KMS-11 (cell line): ENCODE measurements at regions not wholly inside any gene's neighbourhood (a gene's known extent, or its start where the extent isn't known, plus 50 kb on each side); places are given as distances from the start of the nearest gene placed in this dataset.
"Not testable (repeated sequence)": the region's sequence is repeated elsewhere in the genome, so short reads cannot be mapped to it uniquely, and the experiment has no call there.

Experiments used
- H2AFZ ChIP-seq: fragments of 200-600 bp; sonication (generic); 2 replicates; pipeline ENCODE4 v1.6.1; 2016; ENCODE audit warnings: antibody characterized with exemption, mixed run types, low read depth
- H3K27ac ChIP-seq: fragments of 200-600 bp; sonication (generic); 2 replicates; pipeline ENCODE4 v1.6.1; 2016; ENCODE audit warnings: mild to moderate bottlenecking, mixed run types
- H3K27me3 ChIP-seq: fragments of 200-600 bp; sonication (generic); 2 replicates; pipeline ENCODE4 v1.6.1; 2017; ENCODE audit warnings: mild to moderate bottlenecking, low read depth, mixed run types, moderate library complexity; ENCODE audit not compliant: insufficient read depth
- H3K36me3 ChIP-seq: fragments of 200-600 bp; sonication (generic); 2 replicates; pipeline ENCODE4 v1.6.1; 2017; ENCODE audit warnings: mild to moderate bottlenecking, mixed run types; ENCODE audit not compliant: insufficient read depth
- H3K4me1 ChIP-seq: fragments of 200-600 bp; sonication (generic); 2 replicates; pipeline ENCODE4 v1.6.1; 2016; ENCODE audit warnings: mild to moderate bottlenecking, low read depth, mixed run types; ENCODE audit not compliant: poor library complexity, severe bottlenecking
- H3K4me2 ChIP-seq: fragments of 200-600 bp; sonication (generic); 2 replicates; pipeline ENCODE4 v1.7.0; 2016; ENCODE audit warnings: mild to moderate bottlenecking, mixed run types
- H3K4me3 ChIP-seq: fragments of 200-600 bp; sonication (generic); IDR thresholded peaks from 2 replicates; pipeline ENCODE4 v1.6.1; 2017; ENCODE audit warnings: low read depth, low read length, mixed read lengths; ENCODE audit not compliant: insufficient read depth
- H3K79me2 ChIP-seq: fragments of 200-600 bp; sonication (generic); 2 replicates; pipeline ENCODE4 v1.6.1; 2016; ENCODE audit warnings: low read depth, mixed run types; ENCODE audit not compliant: insufficient read depth
- H3K9ac ChIP-seq: fragments of 200-600 bp; sonication (generic); 2 replicates; pipeline ENCODE4 v1.6.1; 2016; ENCODE audit warnings: mild to moderate bottlenecking, mixed run types
- H4K20me1 ChIP-seq: fragments of 200-600 bp; sonication (generic); 2 replicates; pipeline ENCODE4 v1.6.1; 2016; ENCODE audit warnings: mild to moderate bottlenecking, mixed run types; ENCODE audit not compliant: insufficient read depth

DNA sequence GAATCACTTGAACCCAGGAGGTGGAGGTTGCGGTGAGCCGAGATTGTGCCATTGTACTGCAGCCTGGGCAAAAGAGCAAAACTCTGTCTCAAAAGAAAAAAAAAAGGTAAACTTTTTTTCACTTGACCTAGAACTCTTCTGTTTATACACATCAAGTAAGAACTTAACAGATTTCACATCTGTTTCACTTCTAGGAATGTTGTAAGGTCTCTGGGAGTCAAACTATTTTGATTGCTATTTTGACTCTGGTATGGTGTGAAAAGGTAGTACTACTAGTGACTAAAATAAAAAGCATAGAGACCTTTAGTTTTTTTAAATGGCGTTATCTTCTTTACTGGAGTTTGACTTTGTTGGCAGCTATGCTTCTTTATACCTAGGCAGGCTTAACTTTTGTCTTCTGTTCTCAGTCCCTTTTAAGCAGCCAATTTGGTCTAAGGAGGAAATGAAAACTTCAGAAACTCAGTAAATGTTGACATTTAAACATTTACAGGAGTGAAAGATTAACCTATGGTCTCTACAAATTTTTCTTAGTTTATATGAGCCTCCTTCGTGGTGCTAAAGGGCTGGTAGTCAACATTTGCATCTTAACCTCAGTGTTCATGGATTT, 84.7 kb downstream of the METTL2B start:
- not testable (repeated sequence) for H3K4me3 ChIP-seq, H3K27ac ChIP-seq, H3K27me3 ChIP-seq, H3K9ac ChIP-seq, H3K4me2 ChIP-seq, H2AFZ ChIP-seq, H3K36me3 ChIP-seq, H4K20me1 ChIP-seq
- peaks cover 19% of the 10 kb centered on the region for H3K4me1 ChIP-seq
- H3K79me2 ChIP-seq: peaks cover 79% of the 10 kb centered on the region

DNA sequence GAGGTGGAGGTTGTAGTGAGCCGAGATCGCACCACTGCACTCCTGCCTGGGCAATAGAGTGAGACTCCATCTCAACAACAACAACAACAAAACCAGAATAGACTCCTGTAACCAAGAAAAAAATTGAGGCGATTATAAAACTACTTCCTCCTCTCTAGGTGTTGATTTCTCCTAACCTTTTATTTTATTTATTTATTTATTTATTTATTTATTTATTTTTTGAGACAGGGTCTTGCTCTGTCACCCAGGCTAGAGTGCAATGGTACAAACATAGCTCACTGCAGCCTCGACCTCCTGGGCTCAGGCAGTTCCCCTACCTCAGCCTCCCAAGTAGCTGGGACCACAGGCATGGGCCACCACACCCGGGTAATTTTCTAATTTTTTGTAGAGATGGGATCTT, 86.2 kb downstream of the METTL2B start:
- not testable (repeated sequence) for H4K20me1 ChIP-seq, H3K36me3 ChIP-seq, H3K27me3 ChIP-seq, H3K4me2 ChIP-seq, H2AFZ ChIP-seq, H3K9ac ChIP-seq, H3K4me3 ChIP-seq, H3K27ac ChIP-seq
- Histone ChIP-seq H3K4me1 (peaks cover 19% of the 10 kb centered on the region), H3K79me2 (peaks cover 81% of the 10 kb centered on the region)

DNA sequence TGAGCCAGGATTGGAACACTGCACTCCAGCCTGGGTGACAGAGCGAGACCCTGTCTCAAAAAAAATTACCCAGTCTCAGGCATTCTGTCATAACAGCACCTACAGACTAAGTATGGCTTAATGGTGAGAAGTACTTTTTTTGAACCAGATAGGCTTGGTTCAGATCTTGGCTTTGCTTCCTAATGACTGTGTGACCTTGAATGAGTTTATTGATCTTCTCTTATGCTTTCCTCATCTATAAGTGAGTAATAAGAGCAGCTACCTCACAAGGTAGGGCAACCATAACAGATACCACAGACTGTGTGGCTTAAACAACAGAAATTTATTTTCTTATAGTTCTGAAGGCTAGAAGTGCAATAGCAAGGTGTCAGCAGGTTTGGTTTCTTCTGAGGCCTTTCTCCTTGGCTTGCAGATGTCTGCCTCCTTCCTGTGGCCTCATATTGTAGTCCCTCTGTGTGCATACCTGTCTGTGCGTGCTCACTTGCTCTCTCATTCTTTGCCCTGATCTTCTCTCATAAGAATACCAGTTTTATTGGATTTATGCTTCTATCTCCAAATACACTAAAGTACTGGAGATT, 87.7 kb downstream of the METTL2B start:
- H2AFZ ChIP-seq: not testable (repeated sequence)

DNA sequence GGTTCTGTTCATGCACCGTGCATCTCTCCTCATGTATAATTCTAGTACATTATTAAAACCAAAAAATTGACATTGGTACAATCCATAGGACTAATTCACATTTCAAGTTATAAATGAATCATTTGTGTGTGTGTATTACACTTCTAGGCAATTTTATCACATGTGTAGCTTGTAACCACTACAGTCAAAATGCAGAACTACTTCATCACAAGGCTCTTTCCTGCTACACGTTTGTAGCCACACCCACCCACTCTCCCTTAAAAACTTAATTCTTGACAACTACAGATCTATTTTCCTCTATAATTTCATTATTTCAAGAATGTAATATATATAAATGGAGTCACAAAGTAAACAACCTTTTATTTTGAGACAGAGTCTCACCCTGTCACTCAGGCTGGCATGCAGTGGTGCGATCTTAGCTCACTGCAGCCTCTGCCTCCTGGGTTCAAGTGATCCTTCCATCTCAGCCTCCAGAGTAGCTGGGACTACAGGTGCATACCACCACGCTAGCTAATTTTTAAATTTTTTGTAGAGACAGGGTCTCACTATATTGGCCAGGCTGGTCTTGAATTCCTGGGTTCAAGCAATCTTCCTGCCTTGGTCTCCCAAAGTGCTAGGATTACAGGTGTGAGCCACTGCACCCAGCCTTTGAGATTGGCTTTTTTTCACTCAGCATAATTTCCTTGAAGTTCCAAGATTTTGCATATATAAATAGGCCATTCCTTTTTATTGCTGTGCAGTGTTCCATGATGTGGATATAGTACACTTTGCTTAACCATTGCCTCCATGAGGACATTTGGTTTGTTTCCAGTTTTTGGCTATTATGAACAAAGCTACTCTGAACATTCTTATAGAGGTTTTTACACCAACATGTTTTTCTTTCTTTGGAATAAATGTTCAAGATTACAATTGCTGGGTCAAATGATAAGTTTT, 88.7 kb downstream of the METTL2B start:
- H3K27ac ChIP-seq, H3K9ac ChIP-seq, H2AFZ ChIP-seq, H4K20me1 ChIP-seq, H3K36me3 ChIP-seq, H3K4me3 ChIP-seq, H3K27me3 ChIP-seq, H3K4me2 ChIP-seq: not testable (repeated sequence)
- Histone ChIP-seq H3K79me2 (peaks cover 85% of the 10 kb centered on the region), H3K4me1 (peaks cover 19% of the 10 kb centered on the region)

More for the DNA sequence above, 87.7 kb downstream of the METTL2B start:
- H3K4me2 ChIP-seq, H4K20me1 ChIP-seq, H3K27me3 ChIP-seq, H3K9ac ChIP-seq, H3K4me3 ChIP-seq, H3K36me3 ChIP-seq: not testable (repeated sequence)
- peak overlapping the region; percentile 34; the same call in 1 of the 2 replicates for H3K27ac ChIP-seq
- peaks cover 19% of the 10 kb centered on the region for H3K4me1 ChIP-seq
- H3K79me2 ChIP-seq: peaks cover 84% of the 10 kb centered on the region

DNA sequence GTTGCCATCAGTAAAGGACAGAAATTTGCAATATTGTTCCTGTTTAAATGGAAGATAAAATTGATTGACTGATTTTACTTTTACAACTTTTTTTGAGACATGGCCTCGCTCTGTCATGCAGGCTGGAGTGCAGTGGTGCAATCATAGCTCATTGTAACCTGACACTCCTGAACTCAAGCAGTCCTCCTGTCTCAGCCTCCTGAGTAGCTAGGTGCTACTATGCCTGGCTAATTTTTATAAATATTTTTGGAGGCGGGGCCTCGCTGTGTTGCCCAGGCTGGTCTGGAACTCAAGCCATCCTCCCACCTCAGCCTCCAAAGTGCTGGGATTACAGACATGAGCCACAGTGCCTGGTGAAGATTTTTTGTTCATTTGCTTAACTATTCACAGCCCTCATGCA, 96.8 kb upstream of the GARIN1A start:
- not testable (repeated sequence) for H3K4me2 ChIP-seq, H3K27ac ChIP-seq, H3K4me3 ChIP-seq, H3K36me3 ChIP-seq, H3K4me1 ChIP-seq, H3K9ac ChIP-seq, H2AFZ ChIP-seq, H3K27me3 ChIP-seq, H4K20me1 ChIP-seq
- peaks cover 25% of the 10 kb centered on the region for H3K79me2 ChIP-seq

DNA sequence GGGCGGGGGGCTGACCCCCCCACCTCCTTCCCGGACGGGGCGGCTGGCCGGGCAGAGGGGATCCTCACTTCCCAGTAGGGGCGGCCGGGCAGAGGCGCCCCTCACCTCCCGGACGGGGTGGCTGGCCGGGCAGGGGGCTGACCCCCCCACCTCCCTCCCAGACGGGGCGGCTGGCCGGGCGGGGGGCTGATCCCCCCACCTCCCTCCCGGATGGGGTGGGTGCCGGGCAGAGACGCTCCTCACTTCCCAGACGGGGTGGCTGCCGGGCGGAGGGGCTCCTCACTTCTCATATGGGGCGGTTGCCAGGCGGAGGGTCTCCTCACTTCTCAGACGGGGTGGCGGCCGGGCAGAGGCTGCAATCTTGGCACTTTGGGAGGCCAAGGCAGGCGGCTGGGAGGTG, 95.1 kb upstream of the GARIN1A start:
- not testable (repeated sequence) for H4K20me1 ChIP-seq, H3K27ac ChIP-seq, H3K4me3 ChIP-seq, H3K4me2 ChIP-seq, H3K36me3 ChIP-seq, H2AFZ ChIP-seq, H3K4me1 ChIP-seq, H3K79me2 ChIP-seq, H3K9ac ChIP-seq, H3K27me3 ChIP-seq

DNA sequence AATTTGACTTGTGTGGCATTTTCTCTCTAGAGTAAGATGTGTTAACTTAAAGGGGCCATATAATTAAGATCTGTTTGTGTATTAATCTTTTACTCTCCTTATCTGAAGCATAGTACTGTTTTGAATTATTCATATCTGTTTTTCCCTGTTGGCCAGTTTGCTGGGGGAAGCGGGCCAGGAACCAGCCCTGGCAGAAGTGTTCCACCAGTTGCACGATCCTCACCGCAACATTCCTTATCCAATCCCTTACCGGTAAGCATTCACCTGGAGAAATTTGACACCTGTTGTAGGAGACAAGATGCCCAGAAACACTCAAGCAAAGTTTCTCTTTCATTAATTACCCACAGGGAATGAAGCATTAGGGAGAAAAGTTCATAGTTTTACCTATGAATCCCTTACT, 92.2 kb upstream of the GARIN1A start:
- not testable (repeated sequence) for H3K4me3 ChIP-seq, H3K4me2 ChIP-seq, H3K36me3 ChIP-seq, H3K79me2 ChIP-seq, H2AFZ ChIP-seq, H4K20me1 ChIP-seq, H3K4me1 ChIP-seq, H3K9ac ChIP-seq, H3K27me3 ChIP-seq, H3K27ac ChIP-seq

DNA sequence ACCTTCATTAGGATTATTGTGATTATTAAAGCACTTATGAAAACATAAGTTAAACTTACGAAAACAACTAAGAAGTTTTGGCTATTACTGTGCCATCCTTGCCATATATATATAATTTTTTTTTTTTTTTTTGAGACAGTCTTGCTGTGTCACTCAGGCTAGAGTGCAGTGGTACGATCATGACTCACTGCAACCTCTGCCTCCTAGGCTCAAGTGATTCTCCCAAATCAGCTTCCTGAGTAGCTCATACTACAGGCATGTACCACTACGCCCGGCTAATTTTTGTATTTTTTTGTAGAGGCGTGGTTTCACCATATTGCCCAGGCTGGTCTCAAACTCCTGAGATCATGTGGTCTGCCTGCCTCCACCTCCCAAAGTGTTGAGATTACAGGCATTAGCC, 91.0 kb upstream of the GARIN1A start:
- not testable (repeated sequence) for H3K27me3 ChIP-seq, H3K79me2 ChIP-seq, H3K9ac ChIP-seq, H3K36me3 ChIP-seq, H3K4me2 ChIP-seq, H3K4me3 ChIP-seq, H2AFZ ChIP-seq, H3K4me1 ChIP-seq, H3K27ac ChIP-seq, H4K20me1 ChIP-seq

DNA sequence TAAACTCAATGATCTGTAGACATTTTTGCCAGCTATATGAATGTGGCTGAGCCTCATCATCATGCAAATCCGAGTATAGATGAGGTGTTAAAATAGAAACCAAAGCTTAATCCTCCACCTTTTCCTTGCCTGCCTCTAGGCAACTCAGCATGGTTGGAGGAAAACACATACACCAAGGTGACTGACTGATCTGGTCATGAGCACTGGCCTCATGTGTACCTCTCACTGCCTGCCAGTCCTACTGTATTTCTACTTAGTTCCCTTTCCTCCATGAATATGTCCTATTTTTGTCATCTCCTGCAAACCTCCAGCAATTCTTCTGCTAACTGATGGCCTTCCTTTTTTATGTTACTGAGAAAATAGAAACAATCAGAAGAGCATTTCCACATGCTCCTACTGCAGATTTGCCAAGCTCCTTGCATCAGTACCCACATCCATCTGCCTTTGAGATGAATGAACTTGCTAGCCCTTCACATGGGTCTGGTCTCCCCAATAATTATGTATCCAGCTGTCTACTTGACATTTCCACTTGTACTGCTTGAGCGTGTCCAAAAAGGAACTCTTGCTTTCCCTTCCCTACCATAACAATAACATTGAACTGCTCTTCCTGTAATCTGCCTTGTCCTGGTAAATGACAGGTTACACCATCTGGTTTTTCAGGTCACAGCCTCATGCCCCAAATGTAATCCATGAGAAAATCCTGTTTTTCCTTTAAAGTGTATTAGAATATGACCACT, 90.1 kb upstream of the GARIN1A start:
- not testable (repeated sequence) for H3K27ac ChIP-seq, H3K36me3 ChIP-seq, H3K4me3 ChIP-seq, H2AFZ ChIP-seq, H3K4me2 ChIP-seq, H3K79me2 ChIP-seq, H3K27me3 ChIP-seq, H4K20me1 ChIP-seq, H3K9ac ChIP-seq, H3K4me1 ChIP-seq
